ENCODE measurements at regions not wholly inside any gene's neighbourhood (a gene's known extent, or its start where the extent isn't known, plus 50 kb on each side); places are given as distances from the start of the nearest gene placed in this dataset.

DNA sequence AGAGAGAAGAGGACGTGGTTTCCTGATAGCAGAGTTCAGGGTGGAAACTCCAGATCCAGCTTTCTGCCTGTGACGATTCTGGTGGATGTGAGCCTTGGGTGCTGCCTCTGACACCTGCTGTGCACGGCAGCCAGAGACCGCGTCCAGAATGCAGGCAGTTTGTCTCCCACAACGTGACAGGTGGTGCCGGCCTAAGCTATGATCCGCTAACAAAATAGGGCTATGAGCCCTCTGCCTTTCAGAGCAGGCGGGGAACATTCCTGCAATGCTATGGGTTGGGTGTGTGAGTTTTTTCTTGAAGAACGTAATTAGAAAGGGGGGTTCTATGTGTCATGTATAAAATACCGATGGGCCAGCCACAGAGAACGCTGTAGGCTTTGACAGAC lies 297.3 kb upstream of the PRKCQ start (continued):
- TF ChIP-seq, protein P1, sequence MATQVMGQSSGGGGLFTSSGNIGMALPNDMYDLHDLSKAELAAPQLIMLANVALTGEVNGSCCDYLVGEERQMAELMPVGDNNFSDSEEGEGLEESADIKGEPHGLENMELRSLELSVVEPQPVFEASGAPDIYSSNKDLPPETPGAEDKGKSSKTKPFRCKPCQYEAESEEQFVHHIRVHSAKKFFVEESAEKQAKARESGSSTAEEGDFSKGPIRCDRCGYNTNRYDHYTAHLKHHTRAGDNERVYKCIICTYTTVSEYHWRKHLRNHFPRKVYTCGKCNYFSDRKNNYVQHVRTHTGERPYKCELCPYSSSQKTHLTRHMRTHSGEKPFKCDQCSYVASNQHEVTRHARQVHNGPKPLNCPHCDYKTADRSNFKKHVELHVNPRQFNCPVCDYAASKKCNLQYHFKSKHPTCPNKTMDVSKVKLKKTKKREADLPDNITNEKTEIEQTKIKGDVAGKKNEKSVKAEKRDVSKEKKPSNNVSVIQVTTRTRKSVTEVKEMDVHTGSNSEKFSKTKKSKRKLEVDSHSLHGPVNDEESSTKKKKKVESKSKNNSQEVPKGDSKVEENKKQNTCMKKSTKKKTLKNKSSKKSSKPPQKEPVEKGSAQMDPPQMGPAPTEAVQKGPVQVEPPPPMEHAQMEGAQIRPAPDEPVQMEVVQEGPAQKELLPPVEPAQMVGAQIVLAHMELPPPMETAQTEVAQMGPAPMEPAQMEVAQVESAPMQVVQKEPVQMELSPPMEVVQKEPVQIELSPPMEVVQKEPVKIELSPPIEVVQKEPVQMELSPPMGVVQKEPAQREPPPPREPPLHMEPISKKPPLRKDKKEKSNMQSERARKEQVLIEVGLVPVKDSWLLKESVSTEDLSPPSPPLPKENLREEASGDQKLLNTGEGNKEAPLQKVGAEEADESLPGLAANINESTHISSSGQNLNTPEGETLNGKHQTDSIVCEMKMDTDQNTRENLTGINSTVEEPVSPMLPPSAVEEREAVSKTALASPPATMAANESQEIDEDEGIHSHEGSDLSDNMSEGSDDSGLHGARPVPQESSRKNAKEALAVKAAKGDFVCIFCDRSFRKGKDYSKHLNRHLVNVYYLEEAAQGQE (IDR thresholded peaks at IDR 0.05; ENCODE audit: unreplicated experiment), result no peak
- TF ChIP-seq, protein P2, sequence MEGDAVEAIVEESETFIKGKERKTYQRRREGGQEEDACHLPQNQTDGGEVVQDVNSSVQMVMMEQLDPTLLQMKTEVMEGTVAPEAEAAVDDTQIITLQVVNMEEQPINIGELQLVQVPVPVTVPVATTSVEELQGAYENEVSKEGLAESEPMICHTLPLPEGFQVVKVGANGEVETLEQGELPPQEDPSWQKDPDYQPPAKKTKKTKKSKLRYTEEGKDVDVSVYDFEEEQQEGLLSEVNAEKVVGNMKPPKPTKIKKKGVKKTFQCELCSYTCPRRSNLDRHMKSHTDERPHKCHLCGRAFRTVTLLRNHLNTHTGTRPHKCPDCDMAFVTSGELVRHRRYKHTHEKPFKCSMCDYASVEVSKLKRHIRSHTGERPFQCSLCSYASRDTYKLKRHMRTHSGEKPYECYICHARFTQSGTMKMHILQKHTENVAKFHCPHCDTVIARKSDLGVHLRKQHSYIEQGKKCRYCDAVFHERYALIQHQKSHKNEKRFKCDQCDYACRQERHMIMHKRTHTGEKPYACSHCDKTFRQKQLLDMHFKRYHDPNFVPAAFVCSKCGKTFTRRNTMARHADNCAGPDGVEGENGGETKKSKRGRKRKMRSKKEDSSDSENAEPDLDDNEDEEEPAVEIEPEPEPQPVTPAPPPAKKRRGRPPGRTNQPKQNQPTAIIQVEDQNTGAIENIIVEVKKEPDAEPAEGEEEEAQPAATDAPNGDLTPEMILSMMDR (conservative IDR thresholded peaks at IDR 0.05; ENCODE audit: low read depth in 2 of 2), result no peak
- no peak for TF ChIP-seq EZH2 (IDR thresholded peaks at IDR 0.05; ENCODE audit: low read depth, unreplicated experiment)
- TF ChIP-seq CREB1 (CRISPR knock-in tag; IDR thresholded peaks at IDR 0.05; ENCODE audit: low read depth), result no peak
- no peak for TF ChIP-seq STAT1 (IDR thresholded peaks at IDR 0.05; ENCODE audit: unreplicated experiment)

GRCh38 chr10:6875269-6875865 lies 295.3 kb upstream of the PRKCQ start:
- H4K20me1 ChIP-seq (replicated peaks; ENCODE audit: insufficient read depth), result no peaks in the 10 kb centered on the region
- H2AFZ ChIP-seq, result no peak overlapping the region
- no peaks in the 10 kb centered on the region for H3F3A ChIP-seq (replicated peaks; ENCODE audit: low read depth)
- H3K4me3 ChIP-seq, result no peak overlapping the region
- no peak for TF ChIP-seq EZH2 (IDR thresholded peaks at IDR 0.05; ENCODE audit: low read depth, unreplicated experiment)
- no peak for TF ChIP-seq NANOG (IDR thresholded peaks at IDR 0.05; ENCODE audit: borderline replicate concordance)
- TF ChIP-seq, protein P3, sequence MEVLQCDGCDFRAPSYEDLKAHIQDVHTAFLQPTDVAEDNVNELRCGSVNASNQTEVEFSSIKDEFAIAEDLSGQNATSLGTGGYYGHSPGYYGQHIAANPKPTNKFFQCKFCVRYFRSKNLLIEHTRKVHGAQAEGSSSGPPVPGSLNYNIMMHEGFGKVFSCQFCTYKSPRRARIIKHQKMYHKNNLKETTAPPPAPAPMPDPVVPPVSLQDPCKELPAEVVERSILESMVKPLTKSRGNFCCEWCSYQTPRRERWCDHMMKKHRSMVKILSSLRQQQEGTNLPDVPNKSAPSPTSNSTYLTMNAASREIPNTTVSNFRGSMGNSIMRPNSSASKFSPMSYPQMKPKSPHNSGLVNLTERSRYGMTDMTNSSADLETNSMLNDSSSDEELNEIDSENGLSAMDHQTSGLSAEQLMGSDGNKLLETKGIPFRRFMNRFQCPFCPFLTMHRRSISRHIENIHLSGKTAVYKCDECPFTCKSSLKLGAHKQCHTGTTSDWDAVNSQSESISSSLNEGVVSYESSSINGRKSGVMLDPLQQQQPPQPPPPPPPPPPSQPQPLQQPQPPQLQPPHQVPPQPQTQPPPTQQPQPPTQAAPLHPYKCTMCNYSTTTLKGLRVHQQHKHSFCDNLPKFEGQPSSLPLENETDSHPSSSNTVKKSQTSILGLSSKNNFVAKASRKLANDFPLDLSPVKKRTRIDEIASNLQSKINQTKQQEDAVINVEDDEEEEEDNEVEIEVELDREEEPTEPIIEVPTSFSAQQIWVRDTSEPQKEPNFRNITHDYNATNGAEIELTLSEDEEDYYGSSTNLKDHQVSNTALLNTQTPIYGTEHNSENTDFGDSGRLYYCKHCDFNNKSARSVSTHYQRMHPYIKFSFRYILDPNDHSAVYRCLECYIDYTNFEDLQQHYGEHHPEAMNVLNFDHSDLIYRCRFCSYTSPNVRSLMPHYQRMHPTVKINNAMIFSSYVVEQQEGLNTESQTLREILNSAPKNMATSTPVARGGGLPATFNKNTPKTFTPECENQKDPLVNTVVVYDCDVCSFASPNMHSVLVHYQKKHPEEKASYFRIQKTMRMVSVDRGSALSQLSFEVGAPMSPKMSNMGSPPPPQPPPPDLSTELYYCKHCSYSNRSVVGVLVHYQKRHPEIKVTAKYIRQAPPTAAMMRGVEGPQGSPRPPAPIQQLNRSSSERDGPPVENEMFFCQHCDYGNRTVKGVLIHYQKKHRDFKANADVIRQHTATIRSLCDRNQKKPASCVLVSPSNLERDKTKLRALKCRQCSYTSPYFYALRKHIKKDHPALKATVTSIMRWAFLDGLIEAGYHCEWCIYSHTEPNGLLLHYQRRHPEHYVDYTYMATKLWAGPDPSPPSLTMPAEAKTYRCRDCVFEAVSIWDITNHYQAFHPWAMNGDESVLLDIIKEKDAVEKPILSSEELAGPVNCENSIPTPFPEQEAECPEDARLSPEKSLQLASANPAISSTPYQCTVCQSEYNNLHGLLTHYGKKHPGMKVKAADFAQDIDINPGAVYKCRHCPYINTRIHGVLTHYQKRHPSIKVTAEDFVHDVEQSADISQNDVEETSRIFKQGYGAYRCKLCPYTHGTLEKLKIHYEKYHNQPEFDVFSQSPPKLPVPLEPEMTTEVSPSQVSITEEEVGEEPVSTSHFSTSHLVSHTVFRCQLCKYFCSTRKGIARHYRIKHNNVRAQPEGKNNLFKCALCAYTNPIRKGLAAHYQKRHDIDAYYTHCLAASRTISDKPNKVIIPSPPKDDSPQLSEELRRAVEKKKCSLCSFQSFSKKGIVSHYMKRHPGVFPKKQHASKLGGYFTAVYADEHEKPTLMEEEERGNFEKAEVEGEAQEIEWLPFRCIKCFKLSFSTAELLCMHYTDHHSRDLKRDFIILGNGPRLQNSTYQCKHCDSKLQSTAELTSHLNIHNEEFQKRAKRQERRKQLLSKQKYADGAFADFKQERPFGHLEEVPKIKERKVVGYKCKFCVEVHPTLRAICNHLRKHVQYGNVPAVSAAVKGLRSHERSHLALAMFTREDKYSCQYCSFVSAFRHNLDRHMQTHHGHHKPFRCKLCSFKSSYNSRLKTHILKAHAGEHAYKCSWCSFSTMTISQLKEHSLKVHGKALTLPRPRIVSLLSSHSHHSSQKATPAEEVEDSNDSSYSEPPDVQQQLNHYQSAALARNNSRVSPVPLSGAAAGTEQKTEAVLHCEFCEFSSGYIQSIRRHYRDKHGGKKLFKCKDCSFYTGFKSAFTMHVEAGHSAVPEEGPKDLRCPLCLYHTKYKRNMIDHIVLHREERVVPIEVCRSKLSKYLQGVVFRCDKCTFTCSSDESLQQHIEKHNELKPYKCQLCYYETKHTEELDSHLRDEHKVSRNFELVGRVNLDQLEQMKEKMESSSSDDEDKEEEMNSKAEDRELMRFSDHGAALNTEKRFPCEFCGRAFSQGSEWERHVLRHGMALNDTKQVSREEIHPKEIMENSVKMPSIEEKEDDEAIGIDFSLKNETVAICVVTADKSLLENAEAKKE (CRISPR knock-in tag; IDR thresholded peaks at IDR 0.05), result no peak
- TF ChIP-seq STAT1 (IDR thresholded peaks at IDR 0.05; ENCODE audit: unreplicated experiment), result no peak
- no peak for TF ChIP-seq CREB1 (CRISPR knock-in tag; IDR thresholded peaks at IDR 0.05; ENCODE audit: low read depth)
- TF ChIP-seq EZH2phosphoT487 (IDR thresholded peaks at IDR 0.05; ENCODE audit: unreplicated experiment), result no peak
- TF ChIP-seq POLR2AphosphoS5 (IDR thresholded peaks at IDR 0.05; ENCODE audit: low read depth), result no peak
- TF ChIP-seq ZNF114 (CRISPR knock-in tag; IDR thresholded peaks at IDR 0.05), result no peak
- no peak overlapping the region for H3K27ac Mint-ChIP-seq
- no peak for DNase-seq (ENCODE audit: low spot score)
- no peaks in the 10 kb centered on the region for H3K27me3 ChIP-seq (ENCODE audit: insufficient read depth)
- H3K36me3 ChIP-seq (ENCODE audit: insufficient read depth), result no peaks in the 10 kb centered on the region
- no peaks in the 10 kb centered on the region for H3K79me2 ChIP-seq (replicated peaks; ENCODE audit: insufficient read depth)
- H3K4me1 Mint-ChIP-seq, result peaks cover 23% of the 10 kb centered on the region
- H3K27ac ChIP-seq (ENCODE audit: low read depth), result no peak overlapping the region
- ATAC-seq, result no peak
- no peaks in the 10 kb centered on the region for H3K9me3 Mint-ChIP-seq
- H3K4me2 ChIP-seq, result no peak overlapping the region
- H3K4me3 Mint-ChIP-seq, result no peak overlapping the region
- H3K36me3 Mint-ChIP-seq (ENCODE audit: low read depth), result no peaks in the 10 kb centered on the region
- H3K4me1 ChIP-seq (ENCODE audit: insufficient read depth), result peaks cover 16% of the 10 kb centered on the region
- H3K27me3 Mint-ChIP-seq (ENCODE audit: insufficient read depth, low read depth, poor library complexity), result no peaks in the 10 kb centered on the region
- 0 out of 2 replicates have a peak, but pooled peaks cover 1% of the 10 kb centered on the region for H3K9me2 ChIP-seq (ENCODE audit: insufficient read depth)
